GM12891 (cell line): ENCODE measurements at regions not wholly inside any gene's neighbourhood (a gene's known extent, or its start where the extent isn't known, plus 50 kb on each side); places are given as distances from the start of the nearest gene placed in this dataset.

Experiments used
- DNase-seq: peaks from one replicate; pipeline ENCODE4 v3.0.0; 2011; ENCODE audit warnings: low spot score; ENCODE audit not compliant: insufficient read length
- FAIRE-seq: peaks from 2 replicates; lab custom pipeline; 2011; peaks lifted over from hg19 to GRCh38; lab: Jason Lieb, UNC
- PAX5 ChIP-seq: IDR thresholded peaks from 2 replicates; pipeline ENCODE4 v1.6.1; 2011; ENCODE audit warnings: low read length, moderate library complexity, mild to moderate bottlenecking; ENCODE audit not compliant: insufficient read depth, severe bottlenecking
- POLR2A ChIP-seq: IDR thresholded peaks from 2 replicates; pipeline ENCODE4 v1.6.1; 2011; ENCODE audit warnings: low read depth, low read length, control low read depth
- POLR2AphosphoS5 ChIP-seq: IDR thresholded peaks from 2 replicates; pipeline ENCODE4 v1.6.1; 2011; ENCODE audit warnings: low read depth, low read length, control low read depth
- POU2F2 ChIP-seq: IDR thresholded peaks from 2 replicates; pipeline ENCODE4 v1.6.1; 2011; ENCODE audit warnings: low read depth, mild to moderate bottlenecking, control low read depth, low read length, moderate library complexity
- SPI1 ChIP-seq: IDR thresholded peaks from 2 replicates; pipeline ENCODE4 v1.6.1; 2011; ENCODE audit warnings: low read depth, low read length, control low read depth
- TAF1 ChIP-seq: IDR thresholded peaks from 2 replicates; pipeline ENCODE4 v1.6.1; 2011; ENCODE audit warnings: low read depth, low read length, control low read depth

DNA sequence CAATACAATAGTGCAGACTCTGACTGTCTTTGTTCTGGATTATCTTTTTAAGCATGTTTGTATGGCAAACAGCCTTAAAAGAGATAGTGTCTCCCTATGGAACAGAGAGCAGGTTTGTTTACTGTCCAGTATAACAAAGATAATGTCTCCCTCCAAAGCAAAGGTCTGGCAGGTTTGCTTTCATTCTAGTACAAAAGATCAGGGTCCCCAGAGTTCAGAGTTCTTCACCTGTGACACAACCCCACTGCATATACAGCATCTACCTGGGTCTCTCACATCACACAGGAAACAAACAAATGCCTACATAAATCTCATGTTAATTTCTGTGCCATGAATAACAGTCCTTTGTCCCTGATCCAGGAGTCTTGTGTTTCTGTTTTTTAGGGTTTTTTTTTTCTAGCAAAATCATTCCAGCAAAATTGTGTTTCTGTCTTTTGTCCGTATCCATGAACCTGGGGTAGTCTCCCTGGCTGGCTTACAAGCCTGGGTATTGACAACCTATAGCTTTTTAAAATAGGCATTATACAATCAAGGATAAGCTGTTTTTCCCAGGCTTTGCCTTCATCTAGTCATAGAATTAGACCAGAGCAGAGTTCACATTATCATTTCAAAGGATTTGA, 89.4 kb upstream of the PTBP2 start:
- DNase-seq: no peak
- FAIRE-seq: no peak
- TF ChIP-seq TAF1: no peak
- TF ChIP-seq POLR2AphosphoS5: no peak
- TF ChIP-seq PAX5: no peak
- TF ChIP-seq SPI1: no peak
- no peak for TF ChIP-seq POU2F2
- TF ChIP-seq POLR2A: no peak

GRCh38 chr1:96633695-96634094, 87.9 kb upstream of the PTBP2 start:
- DNase-seq (no peak), FAIRE-seq (no peak)
- TF ChIP-seq PAX5: no peak
- no peak for TF ChIP-seq SPI1
- TF ChIP-seq POLR2AphosphoS5: no peak
- TF ChIP-seq TAF1: no peak
- no peak for TF ChIP-seq POLR2A
- TF ChIP-seq POU2F2: no peak

- no peak for TF ChIP-seq TAF1
- no peak for TF ChIP-seq POLR2A
- no peak for TF ChIP-seq SPI1
- no peak for TF ChIP-seq POU2F2
- TF ChIP-seq POLR2AphosphoS5: no peak
- no peak for TF ChIP-seq PAX5
- FAIRE-seq (no peak), DNase-seq (no peak)
These were observed 86.7 kb upstream of the PTBP2 start for GRCh38 chr1:96634883-96635282.

DNA sequence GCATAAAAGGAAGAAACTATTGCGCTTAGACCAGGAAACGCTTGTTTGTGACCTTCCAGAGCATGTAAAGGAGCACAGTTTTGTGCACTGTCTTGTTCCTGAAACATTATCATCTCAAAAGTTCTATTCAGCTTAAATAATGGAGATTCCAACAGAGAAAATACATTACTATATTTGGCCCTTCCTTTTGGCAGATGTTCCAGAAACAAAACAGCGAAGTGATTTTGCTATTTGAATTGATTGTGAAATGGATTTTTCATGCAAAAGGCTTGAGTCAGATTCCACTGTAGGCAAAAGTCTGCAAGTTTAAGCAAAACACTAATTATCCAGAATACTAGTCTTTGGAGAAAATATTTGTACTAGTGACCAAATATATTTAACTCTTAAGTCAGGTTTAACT, 80.3 kb upstream of the PTBP2 start:
- TF ChIP-seq PAX5 (no peak), POLR2A (no peak), POLR2AphosphoS5 (no peak), TAF1 (no peak), POU2F2 (no peak), SPI1 (no peak)
- DNase-seq (no peak), FAIRE-seq (no peak)

DNA sequence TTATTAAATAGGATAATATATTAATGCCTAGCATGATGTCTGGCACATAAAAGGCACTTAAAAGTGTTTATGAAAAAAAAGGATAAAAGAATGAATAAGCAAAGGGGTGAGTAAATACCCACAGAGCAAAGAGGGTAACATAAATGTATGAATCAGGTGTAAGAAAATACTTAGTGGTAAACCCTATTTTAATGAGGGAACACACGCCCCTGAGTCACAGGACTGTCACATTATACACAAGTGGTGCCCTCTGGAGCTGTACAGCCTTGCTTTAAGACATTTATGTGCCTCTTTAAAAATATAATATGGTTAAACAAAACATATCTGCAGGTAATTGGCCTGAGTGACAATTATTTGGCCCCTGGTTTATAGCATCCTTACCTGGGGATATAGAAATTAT, 78.1 kb upstream of the PTBP2 start:
- FAIRE-seq (no peak), DNase-seq (no peak)
- TF ChIP-seq POLR2AphosphoS5 (no peak), PAX5 (no peak), TAF1 (no peak), POLR2A (no peak), POU2F2 (no peak), SPI1 (no peak)

DNA sequence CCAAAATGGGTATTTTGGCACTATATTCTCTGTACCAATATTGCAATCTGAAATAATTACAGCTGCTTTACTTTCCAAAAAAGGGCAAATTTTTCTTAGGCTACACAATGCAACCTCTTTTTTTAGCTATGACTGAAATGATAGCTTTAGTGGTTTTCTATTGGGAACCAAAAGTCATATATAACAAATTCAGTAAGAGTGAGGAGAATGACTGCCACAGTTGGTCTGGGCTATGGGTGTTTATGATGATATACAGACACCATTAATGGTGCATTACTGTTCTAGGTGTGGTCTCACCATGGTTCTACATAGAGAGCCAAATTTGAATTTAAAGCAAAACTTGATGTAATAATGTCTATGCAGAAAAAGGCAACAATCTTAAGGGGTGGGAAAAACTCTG, 72.3 kb upstream of the PTBP2 start:
- DNase-seq (no peak), FAIRE-seq (no peak)
- TF ChIP-seq PAX5 (no peak), TAF1 (no peak), POU2F2 (no peak), POLR2A (no peak), SPI1 (no peak), POLR2AphosphoS5 (no peak)

DNA sequence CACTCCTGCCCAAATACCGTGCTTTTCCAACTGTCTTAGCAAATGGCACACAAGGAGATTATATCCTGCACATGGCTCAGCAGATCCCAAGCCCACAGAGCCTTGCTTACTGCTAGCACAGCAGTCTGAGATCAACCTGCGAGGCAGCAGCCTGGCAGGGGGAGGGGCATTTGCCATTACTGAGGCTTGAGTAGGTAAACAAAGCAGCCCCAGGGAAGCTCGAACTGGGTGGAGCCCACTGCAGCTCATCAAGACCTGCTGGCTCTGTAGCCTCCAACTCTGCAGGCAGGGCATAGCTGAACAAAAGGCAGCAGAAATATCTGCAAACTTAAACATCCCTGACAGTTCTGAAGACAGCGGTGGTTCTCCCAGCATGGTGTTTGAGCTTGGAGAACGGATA, 70.1 kb upstream of the PTBP2 start:
- DNase-seq: no peak
- FAIRE-seq: no peak

GRCh38 chr1:96660051-96660450, 61.5 kb upstream of the PTBP2 start:
- DNase-seq (no peak), FAIRE-seq (no peak)
- TF ChIP-seq SPI1 (no peak), PAX5 (no peak), POLR2A (no peak), POU2F2 (no peak), POLR2AphosphoS5 (no peak), TAF1 (no peak)

More for the DNA sequence above, 70.1 kb upstream of the PTBP2 start:
- TF ChIP-seq PAX5 (no peak), POU2F2 (no peak)

GRCh38 chr1:96660503-96660902, 61.1 kb upstream of the PTBP2 start:
- FAIRE-seq: no peak
- TF ChIP-seq POU2F2 (no peak), TAF1 (no peak), POLR2AphosphoS5 (no peak), SPI1 (no peak), POLR2A (no peak), PAX5 (no peak)
- no peak for DNase-seq
